HG03575 (cell line): ENCODE measurements at regions not wholly inside any gene's neighbourhood (a gene's known extent, or its start where the extent isn't known, plus 50 kb on each side); places are given as distances from the start of the nearest gene placed in this dataset.

Experiments
- ATAC-seq: cut with Tn5 transposase; IDR thresholded peaks from one replicate; pipeline ENCODE4 v1.9.1; 2021; ENCODE audit not compliant: unreplicated experiment, insufficient number of reproducible peaks, low FRiP score; ENCODE audit errors: extremely low read depth

- ATAC-seq: no peak
Observed at GRCh38 chr17:70230850-70231640, 61.7 kb downstream of the KCNJ2 start.

- no peak for ATAC-seq
Observed at GRCh38 chr17:70232466-70232865, 63.1 kb downstream of the KCNJ2 start.

GRCh38 chr17:70235252-70235651 lies 65.9 kb downstream of the KCNJ2 start:
- ATAC-seq: no peak

- no peak for ATAC-seq
Observed at GRCh38 chr17:70238228-70238627, 68.9 kb downstream of the KCNJ2 start.

GRCh38 chr17:70238646-70239045 lies 69.3 kb downstream of the KCNJ2 start:
- ATAC-seq: no peak

- no peak for ATAC-seq
Observed at GRCh38 chr17:70239391-70239826, 70.1 kb downstream of the KCNJ2 start.

- no peak for ATAC-seq
Observed at GRCh38 chr17:70241071-70241470, 71.7 kb downstream of the KCNJ2 start.

- no peak for ATAC-seq
Observed at GRCh38 chr17:70242781-70243437, 73.6 kb downstream of the KCNJ2 start.

GRCh38 chr17:70251706-70252105 lies 82.4 kb downstream of the KCNJ2 start:
- ATAC-seq: no peak

GRCh38 chr17:70254735-70255460 lies 85.6 kb downstream of the KCNJ2 start:
- no peak for ATAC-seq

GRCh38 chr17:70256751-70257150 lies 87.4 kb downstream of the KCNJ2 start:
- ATAC-seq: no peak

- no peak for ATAC-seq
Observed at GRCh38 chr17:70258465-70258864, 89.1 kb downstream of the KCNJ2 start.

- no peak for ATAC-seq
Observed at GRCh38 chr17:70259400-70259799, 90.1 kb downstream of the KCNJ2 start.

GRCh38 chr17:70261170-70261569 lies 91.8 kb downstream of the KCNJ2 start:
- ATAC-seq: no peak

GRCh38 chr17:70265471-70265870 lies 96.1 kb downstream of the KCNJ2 start:
- no peak for ATAC-seq

GRCh38 chr17:70266394-70266793 lies 97.1 kb downstream of the KCNJ2 start:
- ATAC-seq: no peak

- ATAC-seq: no peak
Observed at GRCh38 chr17:70268383-70268782, 99.1 kb downstream of the KCNJ2 start.

GRCh38 chr17:70270554-70270953 lies 101.2 kb downstream of the KCNJ2 start:
- no peak for ATAC-seq

- ATAC-seq: no peak
Observed at GRCh38 chr17:70271200-70271599, 101.9 kb downstream of the KCNJ2 start.

GRCh38 chr17:70271672-70272071 lies 102.3 kb downstream of the KCNJ2 start:
- no peak for ATAC-seq
